SK-N-SH (cell line): ENCODE measurements at regions not wholly inside any gene's neighbourhood (a gene's known extent, or its start where the extent isn't known, plus 50 kb on each side); places are given as distances from the start of the nearest gene placed in this dataset.

ENCODE experiments used
- CTCF ChIA-PET: fragments of 300-600, 350-600 bp; formaldehyde crosslinking; extraction: SDS; loops from one replicate; lab custom pipeline; 2021; lab: Yijun Ruan, JAX
- POLR2A ChIA-PET: fragments of 350-600 bp; sonication (Branson Sonifier 250); formaldehyde crosslinking; extraction: SDS; loops from one replicate; lab custom pipeline; 2020; ENCODE audit warnings: antibody characterized with exemption, inconsistent platforms; lab: Yijun Ruan, JAX
- DNase-seq: peaks from one replicate; pipeline ENCODE4 v3.0.0; 2012
- H2AFZ ChIP-seq: fragments of 200-600 bp; sonication (generic); 2 replicates; pipeline ENCODE4 v1.8.1; 2016; ENCODE audit warnings: antibody characterized with exemption, mild to moderate bottlenecking, low read depth
- H3F3A ChIP-seq: fragments of 200-600 bp; sonication (generic); replicated peaks from 2 replicates; pipeline ENCODE3; 2016; ENCODE audit warnings: antibody characterized with exemption, mild to moderate bottlenecking; ENCODE audit not compliant: insufficient read depth
- H3K27ac ChIP-seq, 2 experiments: fragments of 200-500 bp in 1 of 2; fragments of 200-600 bp in 1 of 2; sonication (Bioruptor generic) in 1 of 2; sonication (generic), shearing (Covaris generic) in 1 of 2; 2 replicates each; pipeline versions ENCODE4 v1.5.1 to v1.6.1; 2014 to 2016; ENCODE audit warnings: low read depth in 2 of 2, inconsistent platforms in 1 of 2, low read length in 1 of 2, mild to moderate bottlenecking in 1 of 2, mixed read lengths in 1 of 2
- H3K27me3 ChIP-seq: fragments of 200-600 bp; sonication (generic), shearing (Covaris generic); 2 replicates; pipeline ENCODE4 v1.6.1; 2016; ENCODE audit warnings: mixed run types; ENCODE audit not compliant: insufficient read depth
- H3K36me3 ChIP-seq, 2 experiments: fragments of 200-500 bp in 1 of 2; fragments of 200-600 bp in 1 of 2; sonication (Bioruptor generic) in 1 of 2; sonication (generic) in 1 of 2; replicated peaks in 1 of 2; 2 replicates each; pipeline versions ENCODE3 to v1.5.1; 2014 to 2016; ENCODE audit warnings: low read length in 1 of 2, mild to moderate bottlenecking in 1 of 2; ENCODE audit not compliant: insufficient read depth in 2 of 2, control insufficient read depth in 1 of 2
- H3K4me1 ChIP-seq, 2 experiments: fragments of 200-500 bp in 1 of 2; fragments of 200-600 bp in 1 of 2; sonication (Bioruptor generic) in 1 of 2; sonication (generic), shearing (Covaris generic) in 1 of 2; 2 replicates each; pipeline versions ENCODE4 v1.5.1 to v1.6.1; 2014 to 2016; ENCODE audit warnings: low read depth in 1 of 2, low read length in 1 of 2, mixed run types in 1 of 2; ENCODE audit not compliant: insufficient read depth in 2 of 2, control insufficient read depth in 1 of 2
- H3K4me2 ChIP-seq: fragments of 200-600 bp; sonication (generic), shearing (Covaris generic); 2 replicates; pipeline ENCODE4 v1.6.1; 2017; ENCODE audit warnings: mixed run types
- H3K4me3 ChIP-seq, 2 experiments: fragments of 200-500 bp in 1 of 2; fragments of 200-600 bp in 1 of 2; sonication (Bioruptor generic) in 1 of 2; sonication (generic), shearing (Covaris generic) in 1 of 2; 2 replicates each; pipeline versions ENCODE4 v1.5.1 to v1.8.1; 2014 to 2016; ENCODE audit warnings: low read depth in 2 of 2, inconsistent platforms in 1 of 2, low read length in 1 of 2, mild to moderate bottlenecking in 1 of 2, mixed read lengths in 1 of 2, moderate library complexity in 1 of 2
- H3K79me2 ChIP-seq: fragments of 200-600 bp; sonication (generic); 2 replicates; pipeline ENCODE4 v1.8.1; 2017; ENCODE audit warnings: mild to moderate bottlenecking; ENCODE audit not compliant: insufficient read depth
- H3K9ac ChIP-seq: fragments of 200-600 bp; sonication (generic); 2 replicates; pipeline ENCODE4 v1.6.1; 2017; ENCODE audit warnings: mixed run types
- H3K9me2 ChIP-seq: fragments of 200-600 bp; sonication (generic); 2 replicates; pipeline ENCODE4 v1.6.1; 2017; ENCODE audit warnings: mixed run types
- H3K9me3 ChIP-seq: fragments of 200-600 bp; sonication (generic); 2 replicates; pipeline ENCODE4 v1.6.1; 2017; ENCODE audit warnings: mixed run types, mild to moderate bottlenecking, moderate library complexity
- H4K20me1 ChIP-seq: fragments of 200-600 bp; sonication (generic); 2 replicates; pipeline ENCODE4 v1.6.1; 2017; ENCODE audit warnings: mild to moderate bottlenecking, mixed run types; ENCODE audit not compliant: insufficient read depth
- CHD2 ChIP-seq: fragments of 150-350 bp; IDR thresholded peaks from 2 replicates; pipeline ENCODE4 v1.6.1; 2018; ENCODE audit warnings: low read length; ENCODE audit not compliant: partially characterized antibody
- CTCF ChIP-seq: fragments of 200-600 bp; sonication (generic); IDR thresholded peaks from 2 replicates; pipeline ENCODE4 v1.6.1; 2017; ENCODE audit warnings: antibody characterized with exemption, mild to moderate bottlenecking, moderate library complexity
- ELF1 ChIP-seq: IDR thresholded peaks from 2 replicates; pipeline ENCODE4 v1.4.0; 2012
- EP300 ChIP-seq, 2 experiments: IDR thresholded peaks; 2 replicates each; pipeline versions ENCODE4 v1.4.0 to v1.6.1; 2012; ENCODE audit warnings: borderline replicate concordance in 1 of 2, low read depth in 1 of 2, low read length in 1 of 2
- FOSL2 ChIP-seq: IDR thresholded peaks from 2 replicates; pipeline ENCODE4 v1.4.0; 2012; ENCODE audit warnings: low read depth, mild to moderate bottlenecking, moderate library complexity, borderline replicate concordance
- FOXM1 ChIP-seq: IDR thresholded peaks from 2 replicates; pipeline ENCODE4 v1.4.0; 2012; ENCODE audit warnings: low read depth, mild to moderate bottlenecking
- IRF3 ChIP-seq: fragments of 150-350 bp; IDR thresholded peaks from 2 replicates; pipeline ENCODE4 v1.6.1; 2016; ENCODE audit warnings: mild to moderate bottlenecking, low read depth, low read length
- MAX ChIP-seq: IDR thresholded peaks from 2 replicates; pipeline ENCODE4 v1.4.0; 2012; ENCODE audit warnings: low read depth
- MEF2A ChIP-seq: IDR thresholded peaks from 2 replicates; pipeline ENCODE4 v1.4.0; 2012; ENCODE audit warnings: low read depth, borderline replicate concordance
- REST ChIP-seq: IDR thresholded peaks from 2 replicates; pipeline ENCODE4 v1.6.1; 2012; ENCODE audit warnings: mild to moderate bottlenecking, low read depth, low read length, moderate library complexity
- RFX5 ChIP-seq: IDR thresholded peaks from 2 replicates; pipeline ENCODE4 v1.6.1; 2012; ENCODE audit warnings: mild to moderate bottlenecking, improper control_type of control experiment, low read length
- RXRA ChIP-seq: IDR thresholded peaks from 2 replicates; pipeline ENCODE4 v1.4.0; 2012; ENCODE audit warnings: low read depth, mild to moderate bottlenecking, borderline replicate concordance
- SIN3A ChIP-seq: IDR thresholded peaks from 2 replicates; pipeline ENCODE4 v1.6.1; 2012; ENCODE audit warnings: low read depth, mild to moderate bottlenecking, low read length, moderate library complexity, borderline replicate concordance
- TEAD4 ChIP-seq: IDR thresholded peaks from 2 replicates; pipeline ENCODE4 v1.4.0; 2012; ENCODE audit warnings: mild to moderate bottlenecking, borderline replicate concordance; ENCODE audit not compliant: insufficient read depth
- USF2 ChIP-seq: fragments of 150-350 bp; IDR thresholded peaks from 2 replicates; pipeline ENCODE4 v1.6.1; 2017; ENCODE audit warnings: antibody characterized with exemption, low read length, low read depth, borderline replicate concordance
- YY1 ChIP-seq: IDR thresholded peaks from 2 replicates; pipeline ENCODE4 v1.4.0; 2012; ENCODE audit warnings: low read depth, mild to moderate bottlenecking
- WGBS: methylation state at CpG from one replicate; pipeline ENCODE4 v1.1.6; 2017; ENCODE audit warnings: low lambda C conversion rate; 5-methylcytosine and 5-hydroxymethylcytosine counted together

GRCh38 chr2:58435246-58435645 lies 194.1 kb upstream of the FANCL start:
- no peaks in the 10 kb centered on the region for H3K36me3 ChIP-seq
- no peak for DNase-seq
- TF ChIP-seq EP300 (IDR thresholded peaks at IDR 0.05; ENCODE audit: borderline replicate concordance in 1 of 2, low read depth in 1 of 2, low read length in 1 of 2) (no peak), MEF2A (no peak), FOXM1 (no peak), USF2 (no peak), RXRA (no peak), MAX (no peak), REST (no peak), RFX5 (no peak), IRF3 (no peak), YY1 (no peak), ELF1 (no peak), FOSL2 (no peak), TEAD4 (no peak), CTCF (no peak), CHD2 (no peak), SIN3A (no peak)
- WGBS: 56% methylated on average over 3 of the region's 3 CpGs
- H3K9me2 ChIP-seq: no peaks in the 10 kb centered on the region
- H4K20me1 ChIP-seq: no peaks in the 10 kb centered on the region
- no peaks in the 10 kb centered on the region for H3K9me3 ChIP-seq
- POLR2A ChIA-PET: no interaction called here
- H3K79me2 ChIP-seq: no peaks in the 10 kb centered on the region
- H3K27ac ChIP-seq: no peak overlapping the region
- no peak overlapping the region for H3K4me2 ChIP-seq
- no peak overlapping the region for H3K4me3 ChIP-seq
- no peaks in the 10 kb centered on the region for H3K27me3 ChIP-seq
- no peaks in the 10 kb centered on the region for H3F3A ChIP-seq
- no peaks in the 10 kb centered on the region; a peak in 1 of 4 replicates for H3K4me1 ChIP-seq
- no peak overlapping the region for H2AFZ ChIP-seq
- no peak overlapping the region for H3K9ac ChIP-seq
- CTCF ChIA-PET: interaction anchor here (0.6 to 0.9 kb wide), 2 partner anchors 13 to 337 kb away, joined by 3 read pairs; no protein-coding TSS in a partner anchor
